Stimulated activated naive CD8-positive, alpha-beta T cell treated with anti-CD3 and anti-CD28 coated beads, Interleukin-15, amount 100 ng/mL, for 72 hours (primary cell): ENCODE measurements at regions not wholly inside any gene's neighbourhood (a gene's known extent, or its start where the extent isn't known, plus 50 kb on each side); places are given as distances from the start of the nearest gene placed in this dataset.

Source experiments
- ATAC-seq: fragments of 150-1000 bp; cut with Tn5 transposase; 2 replicates; pipeline ENCODE4 v1.10.0; 2021; ENCODE audit warnings: mild to moderate bottlenecking, moderate library complexity
- DNase-seq, 2 donors: peaks; one replicate each; pipeline ENCODE4 v3.0.0; 2021 to 2022
- H3K27ac Mint-ChIP-seq, 2 donors: one replicate each; pipeline ENCODE4 v1.8.0; 2022; ENCODE audit warnings: mild to moderate bottlenecking in 2 of 2, mixed read lengths in 2 of 2, moderate library complexity in 2 of 2
- H3K27me3 Mint-ChIP-seq: one replicate; pipeline ENCODE4 v1.8.0; 2022; ENCODE audit warnings: mixed read lengths
- H3K4me1 Mint-ChIP-seq: one replicate; pipeline ENCODE4 v1.8.0; 2022; ENCODE audit warnings: mild to moderate bottlenecking, mixed read lengths
- H3K4me3 Mint-ChIP-seq, 2 donors: one replicate each; pipeline ENCODE4 v1.8.0; 2022; ENCODE audit warnings: mild to moderate bottlenecking in 2 of 2, mixed read lengths in 2 of 2, moderate library complexity in 1 of 2
- H3K9me3 Mint-ChIP-seq, 2 donors: one replicate each; pipeline ENCODE4 v1.8.0; 2022; ENCODE audit warnings: mixed read lengths in 2 of 2

DNA sequence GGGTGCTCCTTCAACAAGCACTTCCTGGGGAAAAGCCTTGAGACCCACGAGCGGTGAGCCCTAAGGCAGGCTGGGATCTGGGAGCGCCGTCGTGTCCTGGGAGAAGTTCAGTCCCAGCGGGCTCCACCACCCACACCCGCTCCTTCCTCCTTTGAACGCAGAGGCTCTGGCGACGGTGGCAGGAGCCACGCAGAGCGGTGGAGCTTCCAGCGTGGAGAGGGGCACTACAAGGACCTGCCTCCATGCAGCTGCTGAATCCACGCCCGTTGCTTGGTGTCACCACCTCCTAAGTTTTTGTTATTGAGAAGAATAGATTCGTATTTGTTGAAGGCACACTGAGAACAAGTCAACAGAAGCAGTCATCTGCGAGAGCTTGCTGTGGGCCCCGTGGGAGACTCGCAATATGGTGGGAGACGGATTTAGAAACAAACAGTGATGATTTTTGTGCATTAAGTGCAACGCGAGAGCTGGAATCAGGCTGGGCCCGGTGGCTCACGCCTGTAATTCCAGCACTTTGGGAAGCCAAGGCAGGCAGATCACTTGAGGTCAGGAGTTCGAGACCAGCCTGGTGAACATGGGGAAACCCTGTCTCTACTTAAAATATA, 60.1 kb upstream of the SDK1 start:
- H3K27ac Mint-ChIP-seq, result no peak overlapping the region
- no peak for DNase-seq
- peaks cover 4% of the 10 kb centered on the region for H3K4me1 Mint-ChIP-seq
- H3K4me3 Mint-ChIP-seq, result no peak overlapping the region
- ATAC-seq, result no peak
- no peaks in the 10 kb centered on the region for H3K27me3 Mint-ChIP-seq
- H3K9me3 Mint-ChIP-seq, result peaks cover 12 to 13% of the 10 kb centered on the region in 2 donors

DNA sequence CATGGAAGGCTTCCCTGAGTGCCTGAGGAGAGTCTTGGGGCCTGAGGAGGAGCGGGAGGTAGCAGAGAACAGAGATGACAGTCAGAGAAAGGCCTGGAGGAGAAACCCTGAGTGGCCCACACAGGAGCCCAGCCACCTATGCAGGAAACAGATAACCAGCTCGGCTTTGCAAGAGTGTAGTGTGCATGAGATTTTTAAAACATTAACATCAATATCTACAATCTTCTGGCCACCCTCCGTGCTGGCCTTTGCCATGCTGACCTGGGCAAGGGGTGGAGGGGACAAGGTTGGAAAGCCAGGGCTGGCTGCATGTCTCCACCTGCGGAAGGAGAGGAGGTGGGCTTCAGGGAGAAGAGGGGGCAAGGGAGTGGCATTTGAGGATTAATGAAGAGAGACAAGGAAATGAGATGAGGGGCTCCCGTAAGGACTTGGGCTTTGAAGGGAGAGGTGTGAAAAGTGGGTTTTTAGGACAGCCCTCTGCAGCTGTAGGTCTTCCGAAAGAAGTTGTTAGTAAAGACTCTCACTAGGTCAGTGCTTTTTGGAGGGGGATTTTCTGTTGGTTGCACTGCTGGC, 59.3 kb upstream of the SDK1 start:
- H3K4me1 Mint-ChIP-seq, result peaks cover 4% of the 10 kb centered on the region
- no peak overlapping the region for H3K4me3 Mint-ChIP-seq
- DNase-seq (no peak), ATAC-seq (no peak)
- no peak overlapping the region for H3K27ac Mint-ChIP-seq
- H3K9me3 Mint-ChIP-seq, result peaks cover 9 to 15% of the 10 kb centered on the region in 2 donors
- H3K27me3 Mint-ChIP-seq, result no peaks in the 10 kb centered on the region

DNA sequence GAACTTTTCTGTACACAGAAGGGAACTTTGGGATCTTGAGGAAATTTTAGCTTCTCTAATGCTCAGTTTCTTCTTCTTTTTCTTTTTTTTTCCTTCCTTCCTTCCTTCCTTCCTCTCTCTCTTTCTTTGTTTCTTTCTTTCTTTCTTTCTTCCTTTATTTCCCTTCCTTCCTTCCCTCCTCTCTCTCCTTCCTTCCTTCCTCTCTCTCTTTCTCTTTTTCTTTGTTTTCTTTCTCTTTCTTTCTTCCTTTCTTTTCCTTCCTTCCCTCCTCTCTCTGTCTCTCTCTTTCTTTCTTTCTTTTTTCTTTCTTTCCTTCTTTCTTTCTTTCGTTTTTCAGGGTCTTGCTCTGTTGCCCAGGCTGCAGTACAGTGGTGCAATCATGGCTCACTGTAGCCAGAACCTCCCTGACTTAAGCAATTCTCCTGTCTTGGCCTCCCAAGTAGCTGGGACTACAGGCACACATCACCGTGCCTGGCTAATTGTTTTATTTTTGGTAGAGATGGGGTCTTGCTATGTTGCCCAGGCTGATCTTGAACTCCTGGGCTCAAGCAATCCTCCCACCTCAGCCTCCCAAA, 58.6 kb upstream of the SDK1 start:
- DNase-seq (no peak), ATAC-seq (no peak)
- H3K9me3 Mint-ChIP-seq, result peaks cover 10 to 15% of the 10 kb centered on the region in 2 donors
- H3K27ac Mint-ChIP-seq, result peak overlapping the region in 1 of 2 donors; percentile 79
- H3K4me1 Mint-ChIP-seq, result peaks cover 4% of the 10 kb centered on the region
- no peak overlapping the region for H3K4me3 Mint-ChIP-seq
- no peaks in the 10 kb centered on the region for H3K27me3 Mint-ChIP-seq

DNA sequence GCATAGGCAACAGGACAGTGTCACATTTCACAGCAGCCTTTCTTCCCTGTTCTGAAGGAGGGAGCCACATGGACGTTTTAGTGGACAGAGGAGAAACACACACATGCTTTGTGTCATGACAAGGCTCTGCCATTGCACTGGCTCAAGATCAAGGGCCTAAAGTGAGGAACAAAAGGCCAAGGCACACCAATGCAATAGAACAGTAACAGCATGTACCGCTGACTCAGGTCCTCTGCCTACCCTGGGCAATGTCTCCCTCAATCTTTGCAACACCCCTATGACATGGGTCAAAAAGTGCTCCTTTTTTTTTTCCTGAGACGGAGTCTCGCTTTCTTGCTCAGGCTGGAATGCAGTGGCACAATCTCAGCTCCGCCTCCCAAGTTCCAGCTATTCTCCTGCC, 57.8 kb upstream of the SDK1 start:
- no peak for DNase-seq
- Mint-ChIP-seq H3K4me3 (no peak overlapping the region), H3K4me1 (no peaks in the 10 kb centered on the region), H3K9me3 (peaks cover 8 to 10% of the 10 kb centered on the region in 2 donors), H3K27me3 (no peaks in the 10 kb centered on the region), H3K27ac (no peak overlapping the region)
- ATAC-seq, result no peak

DNA sequence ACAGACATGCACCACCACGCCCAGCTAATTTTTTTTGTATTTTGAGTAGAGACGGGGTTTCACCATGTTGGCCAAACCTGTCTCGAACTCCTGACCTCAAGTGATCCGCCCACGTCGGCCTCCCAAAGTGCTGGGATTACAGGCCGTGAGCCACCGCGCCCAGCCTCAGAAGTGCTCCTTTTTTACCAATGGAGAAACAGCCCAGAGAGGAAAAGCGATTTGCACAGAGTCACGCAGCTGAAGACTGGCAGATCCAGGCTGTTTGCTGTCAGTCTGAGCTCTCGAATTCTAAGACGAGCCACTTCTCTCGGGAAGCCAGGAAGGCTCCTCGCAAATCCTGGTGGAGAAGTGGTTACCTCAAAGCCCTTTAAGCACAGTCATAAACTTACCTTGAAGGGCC, 57.4 kb upstream of the SDK1 start:
- DNase-seq (no peak), ATAC-seq (no peak)
- Mint-ChIP-seq H3K27ac (no peak overlapping the region), H3K4me3 (no peak overlapping the region), H3K9me3 (peaks cover 8 to 10% of the 10 kb centered on the region in 2 donors), H3K4me1 (no peaks in the 10 kb centered on the region), H3K27me3 (no peaks in the 10 kb centered on the region)

DNA sequence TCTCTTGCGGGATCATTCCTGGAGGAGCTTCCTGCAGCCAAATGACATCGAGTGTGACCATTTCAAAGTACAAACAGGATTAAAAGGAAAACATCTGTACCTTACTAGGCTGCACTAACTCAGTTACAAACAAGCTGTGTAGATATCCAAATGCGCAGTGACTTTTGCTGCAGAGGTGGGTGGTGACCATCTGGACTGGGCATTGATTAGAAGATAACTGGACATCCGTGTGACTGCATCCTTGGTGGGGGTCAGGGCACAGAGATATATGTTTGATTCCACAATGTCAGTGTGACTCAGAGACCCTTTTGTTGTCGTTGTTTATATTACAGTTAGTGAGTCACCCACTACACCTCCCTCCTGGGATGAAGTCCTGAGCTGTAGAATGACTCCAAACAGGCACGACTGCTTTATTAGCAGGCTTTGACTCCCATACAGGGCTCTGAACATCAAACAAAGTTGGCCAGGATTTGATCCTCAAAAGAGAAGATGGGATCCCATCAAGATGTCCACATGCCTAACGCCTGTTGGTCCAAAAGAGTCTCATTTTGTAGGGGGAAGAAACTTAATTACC, 56.7 kb upstream of the SDK1 start:
- H3K4me1 Mint-ChIP-seq, result no peaks in the 10 kb centered on the region
- H3K9me3 Mint-ChIP-seq, result peaks cover 8 to 10% of the 10 kb centered on the region in 2 donors
- no peaks in the 10 kb centered on the region for H3K27me3 Mint-ChIP-seq
- no peak overlapping the region for H3K27ac Mint-ChIP-seq
- H3K4me3 Mint-ChIP-seq, result no peak overlapping the region
- ATAC-seq (no peak), DNase-seq (no peak)

DNA sequence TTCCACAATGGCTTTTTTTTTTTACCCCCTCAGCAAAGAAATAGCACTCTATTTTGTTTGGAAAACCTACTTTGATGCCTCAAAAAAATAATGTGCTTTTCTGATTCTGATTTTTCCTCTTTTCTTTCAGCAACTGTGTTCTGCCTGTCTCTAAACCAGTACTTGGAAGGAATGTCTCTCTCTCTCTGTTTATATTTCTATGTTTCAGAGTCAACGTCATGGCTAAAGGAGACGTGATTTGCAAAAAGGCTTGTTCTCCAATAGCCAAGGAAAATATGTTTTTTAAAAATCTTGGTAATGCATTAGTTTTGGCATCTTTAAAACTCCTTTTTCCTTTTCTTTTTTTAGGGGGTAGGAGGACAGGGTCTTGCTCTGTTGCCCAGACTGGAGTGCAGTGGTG, 56.0 kb upstream of the SDK1 start:
- DNase-seq (no peak), ATAC-seq (no peak)
- no peak overlapping the region for H3K4me3 Mint-ChIP-seq
- H3K9me3 Mint-ChIP-seq, result peaks cover 8 to 10% of the 10 kb centered on the region in 2 donors
- H3K4me1 Mint-ChIP-seq, result no peaks in the 10 kb centered on the region
- no peak overlapping the region for H3K27ac Mint-ChIP-seq
- no peaks in the 10 kb centered on the region for H3K27me3 Mint-ChIP-seq

DNA sequence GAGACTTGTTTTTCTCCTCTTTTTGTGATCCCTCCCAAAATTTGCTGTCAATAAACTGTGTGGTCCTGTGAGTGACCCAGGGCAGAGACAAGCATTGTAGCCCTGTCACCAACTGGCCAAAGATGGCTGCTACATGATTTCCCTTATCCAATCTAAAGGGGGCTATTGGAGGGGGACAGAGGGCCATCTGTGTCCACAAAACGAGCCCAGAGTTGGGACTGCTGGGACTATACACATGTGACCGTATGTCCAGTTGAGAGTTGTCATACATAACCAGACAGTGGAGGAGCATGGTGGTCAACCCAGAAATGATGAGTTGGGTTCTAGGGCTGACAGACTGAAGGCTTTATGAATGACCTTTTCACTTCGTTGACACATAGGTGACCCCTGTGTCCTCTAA, 55.3 kb upstream of the SDK1 start:
- Mint-ChIP-seq H3K9me3 (peaks cover 8 to 10% of the 10 kb centered on the region in 2 donors), H3K4me1 (no peaks in the 10 kb centered on the region), H3K27ac (no peak overlapping the region), H3K4me3 (no peak overlapping the region), H3K27me3 (peaks cover under 1% of the 10 kb centered on the region)
- DNase-seq (no peak), ATAC-seq (no peak)

DNA sequence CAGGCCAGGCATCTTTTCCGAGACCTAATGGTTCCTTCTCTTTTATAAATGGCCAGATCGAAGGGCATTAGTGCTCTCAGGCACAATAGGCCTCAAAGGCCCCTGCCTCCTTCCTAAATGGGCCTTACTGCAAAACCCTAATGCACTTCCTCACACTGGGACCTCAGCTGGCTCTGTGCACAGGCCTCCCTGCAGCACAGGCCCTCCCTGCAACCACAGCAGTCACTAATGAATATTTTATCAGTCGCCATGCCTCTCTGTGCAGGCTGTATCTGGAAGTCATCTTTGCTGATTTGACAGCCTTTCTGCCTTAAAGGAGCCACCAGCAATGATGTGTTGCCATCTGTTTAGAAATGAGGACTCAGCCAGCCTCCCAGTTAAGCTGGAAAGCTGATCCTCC, 54.9 kb upstream of the SDK1 start:
- H3K9me3 Mint-ChIP-seq, result peaks cover 8 to 10% of the 10 kb centered on the region in 2 donors
- no peak for ATAC-seq
- no peak for DNase-seq
- no peak overlapping the region for H3K27ac Mint-ChIP-seq
- no peak overlapping the region for H3K4me3 Mint-ChIP-seq
- H3K4me1 Mint-ChIP-seq, result no peaks in the 10 kb centered on the region
- peaks cover 4% of the 10 kb centered on the region for H3K27me3 Mint-ChIP-seq

DNA sequence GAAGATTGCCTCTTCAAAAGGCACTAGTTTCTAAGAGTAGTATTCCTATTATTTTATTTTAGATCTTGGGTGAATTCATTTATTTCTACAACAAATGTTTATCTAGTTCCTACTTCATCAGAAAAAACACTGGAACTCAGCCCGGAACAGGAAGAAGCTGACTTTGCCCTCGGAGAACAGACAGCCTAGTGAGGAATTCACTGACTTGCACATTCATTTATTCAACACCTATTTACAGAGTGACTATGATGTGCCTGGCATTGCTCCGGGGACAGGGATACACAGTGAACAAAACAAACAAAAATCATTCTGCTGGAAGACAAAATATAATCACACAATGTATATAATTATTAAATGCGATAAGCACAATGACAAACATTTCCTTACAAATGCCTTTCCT, 54.4 kb upstream of the SDK1 start:
- Mint-ChIP-seq H3K27me3 (peaks cover 6% of the 10 kb centered on the region), H3K27ac (no peak overlapping the region), H3K9me3 (peaks cover 8 to 10% of the 10 kb centered on the region in 2 donors), H3K4me1 (no peaks in the 10 kb centered on the region), H3K4me3 (no peak overlapping the region)
- ATAC-seq (no peak), DNase-seq (no peak)

DNA sequence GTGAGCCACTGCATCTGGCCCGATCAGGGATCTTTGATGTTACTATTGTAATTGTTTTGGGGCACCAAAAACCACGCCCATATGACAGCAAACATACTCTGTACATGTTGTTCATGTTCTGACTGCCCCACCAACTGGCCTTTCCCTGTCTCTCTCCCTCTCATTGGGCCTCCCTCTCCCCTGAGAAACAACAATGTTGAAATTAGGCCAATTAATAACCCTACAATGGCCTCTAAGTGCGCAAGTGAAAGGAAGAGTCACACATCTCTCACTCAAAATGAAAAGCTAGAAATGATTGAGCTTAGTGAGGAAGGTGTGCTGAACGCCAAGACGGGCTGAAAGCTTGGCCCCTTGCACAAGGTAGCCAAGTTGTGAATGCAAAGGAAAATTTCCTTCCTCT, 50.3 kb upstream of the SDK1 start:
- Mint-ChIP-seq H3K4me1 (no peaks in the 10 kb centered on the region), H3K27me3 (peaks cover 6% of the 10 kb centered on the region), H3K27ac (no peak overlapping the region), H3K4me3 (no peak overlapping the region), H3K9me3 (peaks cover 8 to 10% of the 10 kb centered on the region in 2 donors)
- peak; percentile 26 for ATAC-seq
- no peak for DNase-seq
